NCI-H82 treated with DMSO at 0.1 percent for 48 hours (cell line): ENCODE measurements at regions not wholly inside any gene's neighbourhood (a gene's known extent, or its start where the extent isn't known, plus 50 kb on each side); places are given as distances from the start of the nearest gene placed in this dataset.

Source experiments
- DNase-seq: peaks from one replicate; lab custom pipeline; 2025; ENCODE audit not compliant: unreplicated experiment; lab: John Stamatoyannopoulos, UW

DNA sequence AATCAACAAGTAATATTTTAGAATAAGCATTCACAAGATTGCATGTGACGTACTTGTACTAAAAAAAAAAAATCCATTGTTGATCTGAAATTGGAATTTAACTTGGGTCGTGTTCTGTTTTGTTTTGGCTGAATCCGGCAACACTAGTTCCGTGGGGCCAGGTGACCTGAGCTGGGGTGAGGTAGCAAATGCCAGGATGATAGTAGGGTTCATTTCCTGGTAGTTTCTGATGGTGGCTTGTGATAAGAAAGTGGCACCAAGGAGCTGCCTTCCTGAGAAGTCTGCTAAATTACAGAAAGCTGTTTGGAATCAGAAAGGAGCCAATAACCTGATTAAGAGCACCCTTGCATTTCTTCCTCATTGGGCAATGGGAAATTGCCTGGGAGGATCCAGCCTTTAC is 126.4 kb upstream of the DLX2 start:
- no peak for DNase-seq

- no peak for DNase-seq
Observed at GRCh38 chr2:172230332-172230888, 127.7 kb upstream of the DLX2 start.

- no peak for DNase-seq
Observed at GRCh38 chr2:172230889-172231401, 128.2 kb upstream of the DLX2 start.

DNA sequence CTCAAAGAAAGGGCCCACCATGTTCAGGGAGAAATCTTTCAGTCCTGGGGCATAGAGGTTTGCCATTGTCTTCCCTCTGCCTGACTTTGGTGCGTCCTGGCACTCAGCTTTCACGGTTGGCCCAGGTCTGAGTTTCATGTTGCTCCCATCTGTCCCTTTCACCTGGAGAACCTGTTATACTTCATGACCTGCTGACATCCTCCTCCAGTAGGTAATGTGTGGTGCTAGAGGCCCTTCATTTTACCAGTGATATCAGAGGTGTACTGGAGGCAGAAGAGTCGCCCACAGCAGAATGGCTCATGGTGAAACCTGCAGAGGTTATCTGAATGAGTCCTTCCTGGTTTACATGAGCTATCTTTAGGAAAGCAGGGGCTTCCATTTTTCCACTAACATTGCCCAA is 128.8 kb upstream of the DLX2 start:
- DNase-seq = no peak

DNA sequence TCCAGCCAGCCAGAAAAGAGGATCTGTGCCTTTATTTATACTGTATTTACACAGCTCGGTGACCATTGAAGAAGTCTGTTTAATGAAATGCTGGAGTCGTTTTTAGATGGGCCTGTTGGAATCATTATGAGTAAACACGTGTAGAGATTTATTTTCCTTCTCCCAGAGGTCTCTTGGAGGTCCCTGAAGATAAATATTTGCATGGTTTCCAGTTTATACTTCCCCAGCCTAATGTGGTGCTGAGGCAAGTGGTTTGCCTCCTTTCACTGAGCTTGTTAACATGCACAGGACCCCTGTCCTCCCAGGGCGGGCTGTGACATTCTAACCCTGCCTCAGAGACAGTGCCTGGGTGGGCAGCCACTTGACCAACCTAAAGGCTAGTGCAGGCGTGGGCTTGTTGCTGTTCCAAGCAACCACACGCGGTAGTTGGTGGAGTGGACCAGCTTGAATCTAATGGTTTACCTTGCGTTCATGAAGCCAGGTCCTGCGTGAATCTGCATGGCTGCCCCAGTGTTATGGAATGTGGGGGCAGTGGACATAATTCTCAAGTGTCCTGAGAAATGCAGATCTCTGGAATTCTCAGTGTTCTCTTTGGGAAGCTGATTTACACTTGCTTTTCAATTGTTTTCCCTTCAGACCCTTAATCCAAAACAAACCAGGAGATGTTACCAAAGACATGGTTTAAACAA is 130.2 kb upstream of the DLX2 start:
- DNase-seq = no peak

DNA sequence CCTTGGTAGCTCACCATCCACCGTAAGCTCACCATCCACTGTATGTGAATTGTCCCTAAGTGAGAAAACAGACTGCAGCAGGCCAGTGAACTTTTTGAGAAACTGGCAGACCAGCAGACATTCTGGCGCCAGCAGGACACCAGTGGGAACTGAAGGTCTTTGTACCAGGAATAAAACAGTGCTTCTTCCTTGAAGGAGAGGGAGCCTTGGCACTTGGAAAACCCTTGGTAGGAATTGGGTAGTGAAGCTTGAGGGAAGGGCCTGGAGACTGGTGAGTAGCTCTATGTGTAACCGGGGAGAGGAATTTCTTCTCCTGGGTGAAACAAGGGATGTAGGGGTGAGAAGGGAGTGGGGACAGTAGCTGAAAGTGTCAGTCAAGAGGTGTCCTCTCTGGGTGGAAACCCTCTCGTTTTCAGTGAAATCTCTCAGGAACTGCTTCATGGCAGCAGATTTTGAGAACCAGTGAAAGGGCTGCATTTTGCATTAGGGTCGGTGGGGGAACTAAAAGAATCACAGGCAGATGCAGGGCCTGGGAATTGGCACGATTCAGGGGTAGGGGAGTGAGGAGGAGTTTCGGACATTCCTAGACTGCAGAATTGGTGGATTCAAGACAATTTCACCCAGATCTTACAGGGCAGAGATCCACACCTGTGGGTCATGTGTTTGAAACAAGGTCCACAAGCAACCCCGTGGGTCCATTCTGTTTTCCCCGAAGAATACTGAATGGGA is 131.5 kb upstream of the DLX2 start:
- DNase-seq = no peak

DNA sequence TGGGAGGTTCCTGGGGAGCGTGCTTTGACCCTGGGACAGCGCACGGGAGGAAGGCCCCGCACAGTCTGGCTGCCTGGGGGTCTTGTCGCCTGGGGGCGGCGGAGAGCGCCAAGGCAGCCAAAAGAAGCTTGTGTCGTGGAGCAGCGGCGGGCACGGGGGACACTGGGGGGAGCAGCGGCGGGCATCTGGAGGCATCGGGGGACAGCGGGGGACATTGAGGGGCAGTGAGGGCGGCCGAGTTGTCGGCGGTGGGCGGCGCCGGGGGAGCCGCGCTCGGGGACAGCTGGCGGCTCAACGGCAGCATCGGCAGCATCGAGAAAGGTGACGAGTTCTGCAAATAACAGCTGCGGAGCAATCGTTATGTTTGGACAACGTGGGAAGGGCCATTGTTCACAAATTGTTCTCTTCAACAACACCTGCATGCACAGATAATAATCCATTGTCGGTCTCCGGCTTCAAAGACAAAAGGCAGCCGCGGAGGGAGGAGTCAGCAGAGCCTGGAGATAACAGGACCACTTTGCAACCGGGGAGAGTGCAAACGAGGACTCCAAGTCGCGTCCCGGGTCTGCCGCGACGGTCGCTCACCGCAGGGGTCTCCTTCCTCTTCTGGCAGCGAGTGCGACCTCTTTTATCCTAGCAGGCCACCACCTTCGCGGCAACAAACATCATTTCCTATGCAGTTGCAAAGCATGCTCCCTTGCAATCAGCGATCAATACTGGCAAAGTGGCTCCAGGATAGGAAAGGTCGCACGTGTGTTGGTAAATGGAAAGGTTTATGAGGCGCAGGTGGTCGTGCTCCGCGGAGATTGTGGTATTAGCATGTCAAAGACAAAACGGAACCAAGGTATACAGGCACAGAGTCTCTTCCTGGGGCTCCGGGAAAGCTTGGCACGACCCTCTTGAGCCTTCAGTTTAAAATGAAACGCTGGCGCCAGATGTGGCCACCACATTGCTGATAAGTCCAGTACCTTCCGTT is 132.3 kb upstream of the DLX2 start:
- DNase-seq = no peak

GRCh38 chr2:172239944-172240590 is 137.4 kb upstream of the DLX2 start:
- DNase-seq = no peak

DNA sequence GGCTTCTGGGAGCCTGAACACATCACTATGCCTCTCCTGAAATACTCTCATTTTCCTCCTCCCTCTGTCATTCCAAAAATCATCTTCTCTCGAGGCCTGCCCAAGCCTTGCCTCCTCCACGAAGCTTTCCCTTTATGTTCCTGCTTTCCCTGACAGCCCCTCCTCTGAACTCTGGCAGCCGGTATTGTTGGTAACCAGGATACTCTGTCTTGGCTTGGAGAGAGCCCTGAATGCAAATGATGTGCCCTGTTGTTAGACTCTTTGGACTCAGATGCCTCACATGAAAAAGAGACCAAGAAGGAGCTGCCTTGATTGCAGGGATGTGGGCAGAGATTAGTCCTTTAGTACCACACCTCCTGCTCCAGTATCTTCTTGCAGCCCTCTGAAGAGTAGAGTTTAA is 138.5 kb upstream of the DLX2 start:
- DNase-seq = no peak

DNA sequence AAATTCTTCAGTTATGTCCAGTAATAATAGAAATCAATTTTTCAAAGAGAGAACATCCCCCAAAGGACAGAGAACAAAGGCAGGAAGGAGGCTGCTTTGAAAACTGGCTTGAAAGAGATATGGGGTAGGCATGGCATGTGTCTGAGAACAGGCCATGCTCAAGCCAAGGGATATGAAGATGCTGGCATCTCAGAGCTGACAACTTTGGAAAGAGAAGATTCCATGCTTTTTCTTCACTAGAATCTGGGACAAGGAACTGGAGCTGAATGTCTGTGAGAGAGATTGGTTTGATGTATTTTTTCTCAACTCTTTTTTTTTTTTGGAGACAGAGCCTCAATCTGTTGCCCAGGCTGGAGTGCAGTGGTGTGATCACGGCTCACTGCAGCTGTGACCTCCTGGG is 139.8 kb upstream of the DLX2 start:
- DNase-seq = no peak

- DNase-seq = no peak
Observed at GRCh38 chr2:172242961-172243360, 140.3 kb upstream of the DLX2 start.

- DNase-seq = no peak
Observed at GRCh38 chr2:172244419-172245130, 141.9 kb upstream of the DLX2 start.

DNA sequence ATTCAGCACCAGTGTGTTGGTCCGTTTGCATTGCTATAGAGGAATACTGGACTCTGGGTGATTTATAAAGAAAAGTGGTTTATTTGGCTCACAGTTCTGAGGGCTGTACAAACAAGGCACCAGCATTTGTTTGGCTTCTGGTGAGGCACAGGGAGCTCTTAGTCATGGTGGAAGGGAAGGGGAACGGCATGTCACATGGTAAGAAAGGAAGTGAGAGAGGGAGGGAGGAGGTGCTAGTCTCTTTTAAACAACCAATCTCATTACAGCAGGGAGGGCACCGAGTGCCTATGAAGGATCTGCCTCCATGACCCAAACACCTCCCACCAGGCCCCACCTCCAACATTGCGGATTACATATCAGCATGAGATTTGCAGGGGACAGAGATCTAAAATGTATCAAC is 143.9 kb upstream of the DLX2 start:
- no peak for DNase-seq

DNA sequence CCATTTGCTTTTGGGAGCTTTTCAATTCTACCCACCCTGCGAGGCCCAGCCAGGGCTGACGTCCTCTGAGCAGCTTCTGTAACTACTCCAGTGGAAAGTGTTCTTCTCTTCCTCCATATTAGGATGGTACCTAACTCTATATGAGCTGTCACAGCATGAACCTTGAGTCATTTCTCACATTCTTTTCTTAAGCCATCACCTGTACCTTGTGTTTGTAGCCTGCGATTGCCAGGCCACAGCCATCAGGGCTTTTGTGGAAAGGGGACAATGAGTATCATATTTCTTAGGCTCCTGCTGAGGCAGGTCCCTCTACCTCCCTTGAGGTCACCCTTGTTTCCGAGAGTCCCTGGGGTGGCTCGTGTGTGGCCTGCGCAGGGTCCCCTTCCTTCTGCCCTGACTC is 144.5 kb upstream of the DLX2 start:
- DNase-seq = no peak

DNA sequence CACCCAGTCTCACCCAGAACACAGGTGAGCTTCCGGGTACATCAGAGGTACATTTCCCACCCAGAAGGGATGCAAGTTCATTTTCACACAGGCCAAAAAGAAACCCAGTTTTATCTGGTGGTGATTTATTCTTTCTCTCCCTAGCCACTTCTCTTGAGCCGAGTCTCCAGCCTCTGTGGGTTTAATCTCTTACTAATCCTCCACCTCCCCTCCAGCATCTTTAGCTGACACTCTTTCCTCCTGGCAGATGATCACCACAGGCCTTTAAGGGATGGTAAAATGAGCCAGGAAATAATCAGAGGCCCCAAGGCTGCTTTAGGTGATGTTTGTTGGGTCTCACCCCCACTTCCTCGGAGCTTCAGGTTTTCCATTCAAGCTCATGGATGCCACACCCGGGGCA is 145.7 kb upstream of the DLX2 start:
- peak; percentile 87 for DNase-seq

GRCh38 chr2:172248785-172249187 is 146.1 kb upstream of the DLX2 start:
- DNase-seq = no peak

- no peak for DNase-seq
Observed at GRCh38 chr2:172249334-172249733, 146.6 kb upstream of the DLX2 start.

DNA sequence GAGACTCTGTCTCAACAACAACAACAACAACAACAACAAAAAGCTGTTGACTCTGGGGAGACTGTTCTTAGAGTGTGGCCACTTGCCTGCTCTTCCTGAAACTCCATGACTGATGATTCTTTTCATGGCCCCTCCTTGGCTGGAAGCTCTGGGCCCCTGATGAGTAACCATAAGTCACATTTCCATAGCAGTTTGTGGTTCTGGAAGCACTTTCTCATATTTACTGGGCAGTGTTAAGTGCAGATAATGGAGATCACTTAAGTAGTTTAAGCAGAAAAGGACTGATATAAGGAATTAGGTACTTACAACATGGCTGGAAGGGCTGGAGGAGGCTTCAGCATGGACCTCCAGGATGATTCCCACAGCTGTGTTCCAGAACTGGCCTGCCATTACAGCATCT is 147.3 kb upstream of the DLX2 start:
- no peak for DNase-seq

- DNase-seq = no peak
Observed at GRCh38 chr2:172251231-172251630, 148.5 kb upstream of the DLX2 start.

- DNase-seq = no peak
Observed at GRCh38 chr2:172252154-172252553, 149.5 kb upstream of the DLX2 start.
